ENCODE measurements at regions not wholly inside any gene's neighbourhood (a gene's known extent, or its start where the extent isn't known, plus 50 kb on each side); places are given as distances from the start of the nearest gene placed in this dataset.

GRCh38 chr3:163626753-163627152 lies 1451.5 kb downstream of the SI start:
- TF ChIP-seq CTCF (IDR thresholded peaks at IDR 0.05 in 4 of 5, conservative IDR thresholded peaks at IDR 0.05 in 1 of 5) (no peak), POLR2A (IDR thresholded peaks at IDR 0.05) (no peak)

Measured in gastrocnemius medialis (tissue), 4 donors.